Naive thymus-derived CD4-positive, alpha-beta T cell (primary cell): ENCODE measurements at regions not wholly inside any gene's neighbourhood (a gene's known extent, or its start where the extent isn't known, plus 50 kb on each side); places are given as distances from the start of the nearest gene placed in this dataset.

ENCODE experiments used
- ATAC-seq: fragments of 150-1000 bp; cut with Tn5 transposase; 2 replicates; pipeline ENCODE4 v1.10.0; 2021; ENCODE audit warnings: mild to moderate bottlenecking, moderate library complexity
- CTCF ChIA-PET: fragments of 350-600 bp; sonication (Branson Sonifier 250); formaldehyde crosslinking; loops from one replicate; lab custom pipeline; 2021; ENCODE audit warnings: antibody characterized with exemption; lab: Charles Lee
- POLR2A ChIA-PET: fragments of 350-600 bp; sonication (Branson Sonifier 250); formaldehyde crosslinking; loops from one replicate; lab custom pipeline; 2021; ENCODE audit warnings: antibody characterized with exemption, inconsistent platforms; lab: Charles Lee
- DNase-seq, 9 donors: peaks; one replicate each; pipeline versions ENCODE4 v3.0.0 to v3.0.0-alpha.2; 2020 to 2022; ENCODE audit warnings: mixed read lengths in 1 of 9
- H3K27ac ChIP-seq: one replicate; pipeline ENCODE4 v1.7.0; 2013; ENCODE audit warnings: mild to moderate bottlenecking, low read depth, low read length, moderate library complexity
- H3K27me3 ChIP-seq, 2 donors: one replicate each; pipeline ENCODE4 v1.7.0; 2013; ENCODE audit warnings: low read length in 2 of 2, mild to moderate bottlenecking in 2 of 2, moderate library complexity in 2 of 2; ENCODE audit not compliant: control insufficient read depth in 2 of 2, insufficient read depth in 2 of 2
- H3K36me3 ChIP-seq, 3 experiments: 1 replicate in 2 of 3; 2 replicates in 1 of 3; pipeline ENCODE4 v1.7.0; 2013; ENCODE audit warnings: low read length in 3 of 3, mild to moderate bottlenecking in 3 of 3, moderate library complexity in 1 of 3; ENCODE audit not compliant: insufficient read depth in 3 of 3, control insufficient read depth in 2 of 3
- H3K4me1 ChIP-seq, 2 donors: one replicate each; pipeline ENCODE4 v1.7.0; 2013; ENCODE audit warnings: low read length in 2 of 2, mild to moderate bottlenecking in 2 of 2, moderate library complexity in 1 of 2; ENCODE audit not compliant: control insufficient read depth in 2 of 2, insufficient read depth in 2 of 2
- H3K4me3 ChIP-seq: 2 replicates; pipeline ENCODE4 v1.7.0; 2013; ENCODE audit warnings: mild to moderate bottlenecking, low read length
- H3K9me3 ChIP-seq, 3 experiments: 1 replicate in 2 of 3; 2 replicates in 1 of 3; pipeline ENCODE4 v1.7.0; 2013; ENCODE audit warnings: low read length in 3 of 3; ENCODE audit not compliant: control insufficient read depth in 2 of 3
- H3K27ac Mint-ChIP-seq, 9 donors: one replicate each; pipeline ENCODE4 v1.8.0; 2020 to 2022; ENCODE audit warnings: mixed read lengths in 9 of 9, mild to moderate bottlenecking in 8 of 9, moderate library complexity in 5 of 9, inconsistent platforms in 2 of 9
- H3K27me3 Mint-ChIP-seq, 5 donors: one replicate each; pipeline ENCODE4 v1.8.0; 2021 to 2022; ENCODE audit warnings: mixed read lengths in 5 of 5, mild to moderate bottlenecking in 1 of 5
- H3K36me3 Mint-ChIP-seq, 5 donors: one replicate each; pipeline ENCODE4 v1.8.0; 2020 to 2022; ENCODE audit warnings: mixed read lengths in 5 of 5, mild to moderate bottlenecking in 3 of 5, inconsistent platforms in 1 of 5
- H3K4me1 Mint-ChIP-seq, 7 donors: one replicate each; pipeline ENCODE4 v1.8.0; 2020 to 2022; ENCODE audit warnings: mixed read lengths in 7 of 7, mild to moderate bottlenecking in 3 of 7, inconsistent platforms in 1 of 7
- H3K4me3 Mint-ChIP-seq, 10 donors: one replicate each; pipeline ENCODE4 v1.8.0; 2020 to 2022; ENCODE audit warnings: mild to moderate bottlenecking in 10 of 10, mixed read lengths in 10 of 10, moderate library complexity in 6 of 10, inconsistent platforms in 2 of 10
- H3K9me3 Mint-ChIP-seq, 11 donors: one replicate each; pipeline ENCODE4 v1.8.0; 2020 to 2022; ENCODE audit warnings: mixed read lengths in 11 of 11, mild to moderate bottlenecking in 4 of 11, inconsistent platforms in 1 of 11, moderate library complexity in 1 of 11
- intact Hi-C, 2 donors: fragments of 100-400 bp; cut with micrococcal nuclease; formaldehyde crosslinking; loops; one replicate each; pipeline ENCODE4 v1.15.1; 2023

- no peaks in the 10 kb centered on the region for H3K4me1 ChIP-seq
- H3K27ac ChIP-seq: no peak overlapping the region
- no peaks in the 10 kb centered on the region for H3K9me3 ChIP-seq
- POLR2A ChIA-PET: no interaction called here
- peaks cover 0 to 1% (median 0%) of the 10 kb centered on the region in 7 donors for H3K4me1 Mint-ChIP-seq
- H3K4me3 Mint-ChIP-seq: no peak overlapping the region
- no peak overlapping the region for H3K27ac Mint-ChIP-seq
- peaks cover 0 to 1% (median 0%) of the 10 kb centered on the region in 11 donors for H3K9me3 Mint-ChIP-seq
- H3K27me3 Mint-ChIP-seq: peaks cover 0 to 29% (median 18%) of the 10 kb centered on the region in 5 donors
- intact Hi-C loops: no loop called here
- H3K36me3 Mint-ChIP-seq: no peaks in the 10 kb centered on the region
- H3K27me3 ChIP-seq: no peaks in the 10 kb centered on the region
- CTCF ChIA-PET: no interaction called here
- ATAC-seq: no peak
- no peak overlapping the region for H3K4me3 ChIP-seq
- no peaks in the 10 kb centered on the region for H3K36me3 ChIP-seq
- DNase-seq: no peak
Measured at GRCh38 chr20:57968120-57968519, 258.3 kb upstream of the PMEPA1 start.

- peaks cover 0 to 29% (median 18%) of the 10 kb centered on the region in 5 donors for H3K27me3 Mint-ChIP-seq
- intact Hi-C loops: no loop called here
- peaks cover 0 to 1% (median 0%) of the 10 kb centered on the region in 11 donors for H3K9me3 Mint-ChIP-seq
- ChIA-PET CTCF (no interaction called here), POLR2A (no interaction called here)
- no peak overlapping the region for H3K27ac Mint-ChIP-seq
- Histone ChIP-seq H3K27ac (no peak overlapping the region), H3K4me1 (no peaks in the 10 kb centered on the region), H3K9me3 (no peaks in the 10 kb centered on the region), H3K4me3 (no peak overlapping the region), H3K27me3 (no peaks in the 10 kb centered on the region), H3K36me3 (no peaks in the 10 kb centered on the region)
- ATAC-seq: no peak
- DNase-seq: no peak
- H3K36me3 Mint-ChIP-seq: no peaks in the 10 kb centered on the region
- peaks cover 0 to 1% (median 0%) of the 10 kb centered on the region in 7 donors for H3K4me1 Mint-ChIP-seq
- no peak overlapping the region for H3K4me3 Mint-ChIP-seq
Measured at GRCh38 chr20:57967364-57967763, 257.5 kb upstream of the PMEPA1 start.

- Mint-ChIP-seq H3K4me1 (peaks cover 0 to 1% (median 0%) of the 10 kb centered on the region in 7 donors), H3K27ac (no peak overlapping the region), H3K36me3 (no peaks in the 10 kb centered on the region), H3K9me3 (peaks cover 0 to 1% (median 0%) of the 10 kb centered on the region in 11 donors), H3K27me3 (peaks cover 0 to 29% (median 18%) of the 10 kb centered on the region in 5 donors), H3K4me3 (no peak overlapping the region)
- ChIA-PET CTCF (no interaction called here), POLR2A (no interaction called here)
- Histone ChIP-seq H3K4me1 (no peaks in the 10 kb centered on the region), H3K36me3 (no peaks in the 10 kb centered on the region), H3K27me3 (no peaks in the 10 kb centered on the region), H3K27ac (no peak overlapping the region), H3K9me3 (no peaks in the 10 kb centered on the region), H3K4me3 (no peak overlapping the region)
- intact Hi-C loops: no loop called here
- no peak for ATAC-seq
- no peak for DNase-seq
Measured at GRCh38 chr20:57966620-57967019, 256.8 kb upstream of the PMEPA1 start.

- no peaks in the 10 kb centered on the region for H3K4me1 ChIP-seq
- H3K27ac ChIP-seq: no peak overlapping the region
- ChIA-PET POLR2A (no interaction called here), CTCF (no interaction called here)
- Mint-ChIP-seq H3K36me3 (no peaks in the 10 kb centered on the region), H3K27me3 (peaks cover 0 to 26% (median 18%) of the 10 kb centered on the region in 5 donors), H3K27ac (no peak overlapping the region), H3K4me1 (no peaks in the 10 kb centered on the region), H3K9me3 (no peaks in the 10 kb centered on the region), H3K4me3 (no peak overlapping the region)
- H3K27me3 ChIP-seq: no peaks in the 10 kb centered on the region
- H3K4me3 ChIP-seq: no peak overlapping the region
- no peak for DNase-seq
- no peak for ATAC-seq
- no peaks in the 10 kb centered on the region for H3K9me3 ChIP-seq
- no peaks in the 10 kb centered on the region for H3K36me3 ChIP-seq
- intact Hi-C loops: no loop called here
Measured at GRCh38 chr20:57965441-57965840, 255.6 kb upstream of the PMEPA1 start.

GRCh38 chr20:57964011-57964862 lies 254.4 kb upstream of the PMEPA1 start:
- peaks cover 0 to 20% (median 16%) of the 10 kb centered on the region in 5 donors for H3K27me3 Mint-ChIP-seq
- H3K27ac ChIP-seq: no peak overlapping the region
- H3K36me3 ChIP-seq: no peaks in the 10 kb centered on the region
- H3K4me1 ChIP-seq: no peaks in the 10 kb centered on the region
- H3K9me3 ChIP-seq: no peaks in the 10 kb centered on the region
- H3K4me1 Mint-ChIP-seq: no peaks in the 10 kb centered on the region
- intact Hi-C loops: no loop called here
- CTCF ChIA-PET: interaction anchor here (0.6 kb wide), 1 partner anchor 146 kb away, joined by 3 read pairs; no protein-coding TSS in a partner anchor
- H3K9me3 Mint-ChIP-seq: no peaks in the 10 kb centered on the region
- no peak overlapping the region for H3K4me3 Mint-ChIP-seq
- H3K36me3 Mint-ChIP-seq: no peaks in the 10 kb centered on the region
- no peaks in the 10 kb centered on the region for H3K27me3 ChIP-seq
- POLR2A ChIA-PET: no interaction called here
- DNase-seq (no peak), ATAC-seq (no peak)
- no peak overlapping the region for H3K4me3 ChIP-seq
- H3K27ac Mint-ChIP-seq: no peak overlapping the region

- no peak overlapping the region for H3K4me3 Mint-ChIP-seq
- peaks cover 0 to 7% (median 3%) of the 10 kb centered on the region in 5 donors for H3K27me3 Mint-ChIP-seq
- no peaks in the 10 kb centered on the region for H3K4me1 ChIP-seq
- ChIA-PET CTCF (interaction anchor here (0.8 kb wide), 1 partner anchor 10 kb away, joined by 3 read pairs; no protein-coding TSS in a partner anchor), POLR2A (interaction anchor here (0.6 kb wide), 1 partner anchor 212 kb away, joined by 3 read pairs; no protein-coding TSS in a partner anchor)
- intact Hi-C loops: no loop called here
- H3K27ac Mint-ChIP-seq: no peak overlapping the region
- H3K27me3 ChIP-seq: no peaks in the 10 kb centered on the region
- ATAC-seq (no peak), DNase-seq (no peak)
- no peaks in the 10 kb centered on the region for H3K9me3 ChIP-seq
- H3K27ac ChIP-seq: no peak overlapping the region
- no peaks in the 10 kb centered on the region for H3K4me1 Mint-ChIP-seq
- H3K9me3 Mint-ChIP-seq: no peaks in the 10 kb centered on the region
- H3K36me3 ChIP-seq: no peaks in the 10 kb centered on the region
- H3K36me3 Mint-ChIP-seq: no peaks in the 10 kb centered on the region
- H3K4me3 ChIP-seq: no peak overlapping the region
Measured at GRCh38 chr20:57960803-57961575, 251.2 kb upstream of the PMEPA1 start.
